ENCODE measurements at regions not wholly inside any gene's neighbourhood (a gene's known extent, or its start where the extent isn't known, plus 50 kb on each side); places are given as distances from the start of the nearest gene placed in this dataset.
A peak's percentile ranks its signal among the peaks of the same experiment; 100 is the strongest.
"Not testable (repeated sequence)": the region's sequence is repeated elsewhere in the genome, so short reads cannot be mapped to it uniquely, and the experiment has no call there.

DNA sequence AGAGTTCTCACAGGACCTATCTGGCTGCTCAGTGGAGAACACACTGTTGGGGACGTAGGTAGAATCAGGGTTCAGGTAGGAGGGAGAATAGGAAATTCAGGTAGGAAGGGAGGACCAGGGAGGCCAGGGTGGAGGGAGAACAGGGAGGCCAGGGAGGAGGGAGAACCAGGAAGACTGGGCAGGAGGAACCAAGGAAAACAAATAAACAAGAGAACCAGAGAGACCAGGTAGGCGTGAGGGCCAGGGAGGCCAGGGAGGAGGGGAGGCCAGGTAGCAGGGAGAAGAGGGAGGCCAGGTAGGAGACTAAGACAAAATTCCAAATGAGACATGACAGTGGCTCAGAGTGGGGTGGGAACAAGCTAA, 337.6 kb downstream of the EIPR1 start:
- peaks cover 0 to 7% (median 0%) of the 10 kb centered on the region in 3 donors for H3K4me1 Mint-ChIP-seq
- peaks cover 0 to 3% (median 0%) of the 10 kb centered on the region in 7 donors for H3K9me3 Mint-ChIP-seq
- H3K4me3 Mint-ChIP-seq = peak overlapping the region in 1 of 8 donors; percentile 45
- DNase-seq (no peak), ATAC-seq (ENCODE audit: low read depth in 2 of 2) (no peak)
- H3K27ac Mint-ChIP-seq = no peak overlapping the region
- no peaks in the 10 kb centered on the region for H3K36me3 Mint-ChIP-seq
- H3K27me3 Mint-ChIP-seq = peaks cover 0 to 21% (median 0%) of the 10 kb centered on the region in 3 donors

DNA sequence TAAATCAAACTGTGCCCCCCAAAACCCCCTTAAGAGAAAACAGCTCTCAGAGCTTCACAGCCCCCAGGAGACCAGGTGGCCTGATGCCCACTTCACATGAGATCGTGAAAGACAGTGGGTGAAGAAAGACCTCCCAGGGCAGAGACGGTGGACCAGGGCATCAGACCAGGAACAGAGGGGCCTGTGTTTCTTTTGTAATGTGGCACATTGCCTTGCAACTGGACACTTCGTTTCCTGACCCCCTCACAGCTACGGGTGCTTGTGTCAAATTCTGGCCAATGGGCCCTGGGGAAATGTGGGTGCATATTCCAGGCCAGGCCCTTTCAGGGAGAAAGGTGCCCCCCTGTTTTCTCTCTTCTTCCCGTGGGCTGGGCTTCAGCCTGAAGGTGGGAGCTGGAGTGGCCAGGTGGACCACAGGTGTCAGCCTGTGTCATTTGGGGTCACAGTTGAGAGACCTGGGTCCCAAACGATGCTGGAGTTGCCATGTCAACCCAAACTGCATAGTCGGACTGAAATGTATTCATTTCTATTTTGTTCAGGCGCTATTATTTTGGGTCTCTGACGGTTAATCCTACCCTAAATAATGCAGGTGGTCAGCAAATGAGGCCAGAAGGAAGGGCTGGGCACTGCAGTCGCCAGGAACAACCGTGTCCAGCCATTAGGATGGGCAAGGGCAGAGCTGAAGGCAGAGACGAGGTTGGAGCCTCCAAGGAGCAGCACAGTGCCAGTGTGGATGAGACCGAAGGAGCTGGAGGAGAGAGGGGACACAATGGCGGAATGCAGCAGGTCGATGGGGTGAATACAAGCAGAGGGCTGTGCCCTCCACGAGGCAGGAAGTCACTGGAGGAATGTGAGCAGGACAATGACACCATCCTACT, 338.2 kb downstream of the EIPR1 start:
- ATAC-seq (ENCODE audit: low read depth in 2 of 2) (no peak), DNase-seq (no peak)
- H3K36me3 Mint-ChIP-seq = no peaks in the 10 kb centered on the region
- H3K4me3 Mint-ChIP-seq = peak overlapping the region in 2 of 8 donors; percentile 45 to 76
- H3K27ac Mint-ChIP-seq = no peak overlapping the region
- H3K4me1 Mint-ChIP-seq = peaks cover 0 to 8% (median 0%) of the 10 kb centered on the region in 3 donors
- H3K27me3 Mint-ChIP-seq = peaks cover 0 to 22% (median 0%) of the 10 kb centered on the region in 3 donors
- peaks cover 0 to 3% (median 0%) of the 10 kb centered on the region in 7 donors for H3K9me3 Mint-ChIP-seq

DNA sequence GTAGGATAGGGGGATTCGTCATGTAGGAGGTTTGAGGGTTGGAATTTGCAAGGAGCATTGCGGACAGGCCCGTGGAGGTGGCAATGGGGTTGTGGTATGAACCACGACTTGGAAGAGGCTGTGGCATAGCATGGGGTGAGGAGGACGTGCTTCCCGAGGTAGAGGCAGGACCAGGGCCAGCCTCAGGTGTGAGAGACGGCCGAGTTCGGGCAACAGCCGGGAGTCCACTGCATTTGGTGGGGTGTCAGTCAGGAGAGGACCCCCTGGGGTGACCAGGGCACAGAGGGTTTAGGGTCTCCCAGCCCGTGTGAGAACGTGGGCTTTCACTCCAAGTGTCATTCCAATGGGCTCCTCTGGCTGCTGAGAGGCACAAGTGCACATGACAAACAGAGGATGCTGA, 339.0 kb downstream of the EIPR1 start:
- Mint-ChIP-seq H3K4me3 (no peak overlapping the region), H3K27ac (no peak overlapping the region), H3K4me1 (peaks cover 0 to 8% (median 0%) of the 10 kb centered on the region in 3 donors), H3K27me3 (peaks cover 0 to 22% (median 0%) of the 10 kb centered on the region in 3 donors), H3K36me3 (no peaks in the 10 kb centered on the region), H3K9me3 (peaks cover 0 to 3% (median 0%) of the 10 kb centered on the region in 7 donors)
- DNase-seq (no peak), ATAC-seq (ENCODE audit: low read depth in 2 of 2) (no peak)

DNA sequence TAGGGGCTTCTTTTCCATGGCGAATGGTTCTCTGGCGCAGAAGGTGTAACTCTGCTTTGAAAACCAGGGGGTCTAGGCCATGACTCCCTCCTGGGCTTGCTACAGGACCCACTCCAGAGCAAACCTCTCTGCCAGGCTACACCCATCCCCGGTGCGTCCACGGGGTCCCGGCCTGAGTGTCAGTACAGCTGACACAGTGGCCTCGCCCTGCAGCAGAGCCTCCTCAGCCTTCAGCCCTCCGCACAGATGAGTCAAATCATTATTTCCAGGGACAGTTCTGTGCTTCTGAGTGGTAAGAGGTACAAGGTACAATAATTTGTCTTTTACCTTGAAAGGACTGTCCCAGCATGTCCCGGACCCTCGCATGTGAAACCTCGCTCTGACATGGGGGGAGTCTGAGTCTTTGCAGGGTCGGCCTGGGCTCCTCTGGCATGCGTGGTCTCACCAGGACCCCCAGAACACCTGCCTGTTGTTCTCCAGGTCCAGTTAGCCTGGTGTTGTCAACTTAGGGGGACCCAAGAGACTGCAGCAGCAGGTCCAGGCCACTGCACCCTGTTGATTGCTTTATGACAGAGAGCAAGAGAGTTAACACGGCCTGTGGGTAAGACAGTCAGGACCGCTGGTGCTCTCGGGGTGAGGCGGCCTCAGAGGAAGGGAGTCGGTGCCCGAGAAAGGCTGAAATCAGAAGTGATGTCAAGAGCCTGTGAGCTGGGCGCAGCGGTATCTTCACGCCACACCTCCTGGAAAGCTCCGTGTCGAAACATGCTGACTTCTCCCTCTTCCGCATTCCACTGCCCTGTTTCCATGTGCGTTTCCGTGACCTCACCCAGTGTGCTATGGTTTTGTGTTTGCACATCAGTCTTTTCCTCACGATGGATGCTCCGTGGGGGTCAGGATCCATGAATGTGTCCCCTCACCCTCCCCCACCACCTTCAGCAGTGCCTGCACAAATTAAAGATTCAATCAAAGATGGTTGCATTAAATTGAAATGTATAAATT, 340.1 kb downstream of the EIPR1 start:
- no peak for ATAC-seq (ENCODE audit: low read depth in 2 of 2)
- no peaks in the 10 kb centered on the region for H3K36me3 Mint-ChIP-seq
- H3K9me3 Mint-ChIP-seq = peaks cover 0 to 9% (median 4%) of the 10 kb centered on the region in 7 donors
- no peak for DNase-seq
- H3K27ac Mint-ChIP-seq = no peak overlapping the region
- peaks cover 0 to 4% (median 0%) of the 10 kb centered on the region in 3 donors for H3K4me1 Mint-ChIP-seq
- H3K4me3 Mint-ChIP-seq = no peak overlapping the region
- peaks cover 0 to 22% (median 0%) of the 10 kb centered on the region in 3 donors for H3K27me3 Mint-ChIP-seq

DNA sequence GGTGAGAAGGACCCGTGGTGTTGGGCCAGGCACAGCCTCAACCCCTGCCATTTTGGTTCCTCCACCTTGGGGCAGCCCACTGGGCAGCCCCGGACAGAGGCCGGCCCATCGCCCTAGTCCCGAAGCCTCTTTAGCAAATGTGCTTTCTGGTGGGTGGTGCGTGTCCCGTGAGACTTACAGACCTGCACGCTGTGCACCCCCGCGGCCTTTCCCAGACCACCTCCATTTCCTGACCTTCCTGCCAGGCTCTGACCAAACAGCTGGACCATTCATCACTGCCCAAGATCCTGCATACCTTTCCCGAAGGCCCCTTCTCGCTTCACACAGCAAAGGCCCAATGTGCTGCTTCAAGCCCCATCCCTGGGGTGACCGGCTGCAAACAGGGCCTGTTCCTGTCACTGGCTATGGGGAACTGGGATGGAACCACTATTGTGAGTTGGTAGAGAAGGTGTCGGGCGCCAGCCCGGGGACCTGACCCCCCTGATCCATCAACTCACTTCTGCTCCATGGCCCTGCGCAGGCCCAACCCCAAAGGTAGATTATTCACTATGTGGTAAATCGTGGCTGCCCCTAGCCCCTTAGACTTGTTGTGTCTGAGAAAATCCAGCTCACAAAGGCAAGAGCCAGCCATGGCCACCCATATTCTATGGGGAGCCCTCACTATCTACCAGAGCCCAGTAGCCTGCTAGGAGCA, 341.0 kb downstream of the EIPR1 start:
- H3K27ac Mint-ChIP-seq = no peak overlapping the region

DNA sequence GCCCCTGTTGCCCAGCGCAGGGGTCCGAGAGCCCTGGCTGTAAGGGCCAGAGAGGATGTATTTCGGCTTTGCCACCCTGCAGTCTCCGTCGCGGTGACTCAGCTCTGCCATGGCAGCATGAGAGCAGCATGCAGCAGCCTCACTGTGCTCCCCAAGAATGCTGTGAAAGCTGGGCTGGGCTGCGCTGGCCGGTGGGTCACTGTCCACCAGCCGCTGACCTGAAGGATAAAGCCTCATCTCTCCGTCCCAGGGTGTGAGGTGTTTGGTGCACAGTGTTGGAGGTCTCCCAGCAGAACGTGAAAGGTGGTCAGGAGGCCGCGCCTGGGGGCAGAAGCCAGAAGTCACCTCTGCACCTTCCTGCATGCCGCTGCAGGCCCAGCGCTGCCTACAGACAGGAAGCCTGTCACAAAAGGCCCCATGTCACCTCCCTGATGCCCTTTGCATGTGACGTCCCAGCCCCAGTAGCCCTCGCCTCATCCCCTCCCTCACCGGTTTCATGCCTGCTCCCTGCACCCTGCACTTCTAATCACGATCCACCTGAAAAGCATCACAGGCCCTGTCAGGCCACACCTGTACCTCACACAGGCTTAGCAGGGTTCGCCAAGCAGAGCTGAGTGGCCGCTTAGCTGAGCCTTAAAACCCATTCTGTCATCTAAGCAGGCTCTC, 342.1 kb downstream of the EIPR1 start:
- ATAC-seq (ENCODE audit: low read depth in 2 of 2) (no peak), DNase-seq (no peak)
- peaks cover 0 to 22% (median 0%) of the 10 kb centered on the region in 3 donors for H3K27me3 Mint-ChIP-seq
- peaks cover 0 to 17% (median 12%) of the 10 kb centered on the region in 7 donors for H3K9me3 Mint-ChIP-seq
- peak overlapping the region in 1 of 6 donors; percentile 34 for H3K27ac Mint-ChIP-seq
- H3K4me3 Mint-ChIP-seq = peak overlapping the region in 1 of 8 donors; percentile 15
- no peaks in the 10 kb centered on the region for H3K36me3 Mint-ChIP-seq
- peaks cover 0 to 4% (median 0%) of the 10 kb centered on the region in 3 donors for H3K4me1 Mint-ChIP-seq

More for the DNA sequence above, 341.0 kb downstream of the EIPR1 start:
- no peak for DNase-seq
- peaks cover 0 to 14% (median 5%) of the 10 kb centered on the region in 7 donors for H3K9me3 Mint-ChIP-seq
- ATAC-seq (ENCODE audit: low read depth in 2 of 2) = no peak
- peaks cover 0 to 4% (median 0%) of the 10 kb centered on the region in 3 donors for H3K4me1 Mint-ChIP-seq
- no peaks in the 10 kb centered on the region for H3K36me3 Mint-ChIP-seq
- H3K4me3 Mint-ChIP-seq = no peak overlapping the region
- peaks cover 0 to 22% (median 0%) of the 10 kb centered on the region in 3 donors for H3K27me3 Mint-ChIP-seq

DNA sequence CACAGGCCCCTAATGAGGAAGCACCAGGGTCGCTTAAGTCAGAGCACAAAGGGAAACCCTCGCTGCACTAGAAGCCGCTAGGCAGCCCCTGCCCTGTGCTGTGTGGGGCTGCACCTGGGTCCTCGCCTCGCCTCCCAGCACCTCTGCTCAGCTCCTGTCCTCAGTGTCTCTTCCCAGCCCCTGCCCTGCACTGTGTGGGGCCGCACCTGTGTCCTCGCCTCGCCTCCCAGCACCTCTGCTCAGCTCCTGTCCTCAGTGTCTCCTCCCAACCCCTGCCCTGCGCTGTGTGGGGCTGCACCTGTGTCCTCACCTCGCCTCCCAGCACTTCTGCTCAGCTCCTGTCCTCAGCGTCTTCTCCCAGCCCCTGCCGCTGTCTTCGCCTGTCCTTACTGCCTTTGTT, 342.8 kb downstream of the EIPR1 start:
- Mint-ChIP-seq H3K27ac (peak overlapping the region in 1 of 6 donors; percentile 5), H3K27me3 (peaks cover 0 to 19% (median 0%) of the 10 kb centered on the region in 3 donors), H3K4me1 (peaks cover 0 to 4% (median 0%) of the 10 kb centered on the region in 3 donors), H3K9me3 (peaks cover 0 to 22% (median 12%) of the 10 kb centered on the region in 7 donors), H3K36me3 (no peaks in the 10 kb centered on the region), H3K4me3 (no peak overlapping the region)
- DNase-seq = no peak
- ATAC-seq (ENCODE audit: low read depth in 2 of 2) = no peak

DNA sequence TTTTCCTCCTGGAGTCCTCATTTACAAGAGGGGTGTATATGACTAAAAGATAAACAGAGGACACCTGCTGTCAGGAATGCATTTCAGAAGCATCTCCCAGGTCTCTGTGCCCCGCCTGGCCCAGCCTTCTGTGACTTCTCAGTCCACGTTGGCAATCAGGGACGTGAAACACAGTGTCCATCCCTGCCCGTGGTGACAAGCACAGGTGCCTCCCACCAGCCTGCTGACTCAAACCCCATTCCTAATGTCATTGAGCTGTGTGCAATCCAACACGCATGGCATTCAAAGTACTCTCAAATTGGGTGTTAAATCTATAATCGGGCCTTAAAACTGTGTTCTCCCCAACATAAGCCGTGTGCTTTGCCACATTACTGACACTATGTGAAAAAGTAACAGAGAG, 343.2 kb downstream of the EIPR1 start:
- H3K27me3 Mint-ChIP-seq = peaks cover 0 to 14% (median 0%) of the 10 kb centered on the region in 3 donors

DNA sequence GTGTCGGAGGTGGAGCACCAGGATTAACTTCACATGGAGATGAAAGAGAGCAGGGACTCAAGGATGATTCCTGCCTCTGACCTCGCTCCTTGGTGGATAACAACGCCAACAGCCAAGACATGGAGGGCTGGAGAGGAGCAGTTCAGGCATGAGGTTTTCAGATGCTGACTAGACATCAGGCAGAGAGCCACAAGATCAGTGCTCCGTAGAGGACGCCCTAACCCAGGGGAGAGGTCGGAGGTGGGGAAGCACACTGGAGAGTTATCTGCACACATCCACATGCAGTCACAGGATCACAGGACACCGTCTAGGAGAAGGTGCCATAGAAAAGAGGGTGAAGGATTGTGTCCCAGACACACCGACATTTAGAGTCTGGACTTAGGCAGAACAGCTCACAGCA, 344.3 kb downstream of the EIPR1 start:
- peaks cover 0 to 25% (median 12%) of the 10 kb centered on the region in 7 donors for H3K9me3 Mint-ChIP-seq
- no peaks in the 10 kb centered on the region for H3K36me3 Mint-ChIP-seq
- H3K4me1 Mint-ChIP-seq = peaks cover 0 to 4% (median 0%) of the 10 kb centered on the region in 3 donors
- ATAC-seq (ENCODE audit: low read depth in 2 of 2) (no peak), DNase-seq (no peak)
- peak overlapping the region in 1 of 8 donors; percentile 47 for H3K4me3 Mint-ChIP-seq
- peaks cover 0 to 8% (median 0%) of the 10 kb centered on the region in 3 donors for H3K27me3 Mint-ChIP-seq
- no peak overlapping the region for H3K27ac Mint-ChIP-seq

More for the DNA sequence above, 343.2 kb downstream of the EIPR1 start:
- H3K4me1 Mint-ChIP-seq = peaks cover 0 to 4% (median 0%) of the 10 kb centered on the region in 3 donors
- ATAC-seq (ENCODE audit: low read depth in 2 of 2) (no peak), DNase-seq (no peak)
- H3K9me3 Mint-ChIP-seq = peaks cover 0 to 25% (median 12%) of the 10 kb centered on the region in 7 donors
- H3K36me3 Mint-ChIP-seq = no peaks in the 10 kb centered on the region
- no peak overlapping the region for H3K4me3 Mint-ChIP-seq
- no peak overlapping the region for H3K27ac Mint-ChIP-seq

DNA sequence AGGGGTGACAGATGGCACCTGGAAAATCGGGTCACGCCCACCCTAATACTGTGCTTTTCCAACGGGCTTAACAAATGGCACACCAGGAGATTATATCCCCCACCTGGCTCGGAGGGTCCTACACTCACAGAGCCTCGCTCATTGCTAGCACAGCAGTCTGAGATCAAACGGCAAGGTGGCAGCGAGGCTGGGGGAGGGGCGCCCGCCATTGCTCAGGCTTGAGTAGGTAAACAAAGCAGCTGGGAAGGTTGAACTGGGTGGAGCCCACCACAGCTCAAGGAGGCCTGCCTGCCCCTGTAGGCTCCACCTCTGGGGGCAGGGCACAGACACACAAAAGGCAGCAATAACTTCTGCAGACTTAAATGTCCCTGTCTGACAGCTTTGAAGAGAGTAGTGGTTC, 346.8 kb downstream of the EIPR1 start:
- not testable (repeated sequence) for H3K4me1 Mint-ChIP-seq; ATAC-seq (ENCODE audit: low read depth in 2 of 2); H3K4me3 Mint-ChIP-seq; H3K27ac Mint-ChIP-seq; DNase-seq; H3K36me3 Mint-ChIP-seq
- peaks cover 0 to 25% (median 16%) of the 10 kb centered on the region in 7 donors for H3K9me3 Mint-ChIP-seq
- H3K27me3 Mint-ChIP-seq = peaks cover 5 to 15% (median 7%) of the 10 kb centered on the region in 3 donors

DNA sequence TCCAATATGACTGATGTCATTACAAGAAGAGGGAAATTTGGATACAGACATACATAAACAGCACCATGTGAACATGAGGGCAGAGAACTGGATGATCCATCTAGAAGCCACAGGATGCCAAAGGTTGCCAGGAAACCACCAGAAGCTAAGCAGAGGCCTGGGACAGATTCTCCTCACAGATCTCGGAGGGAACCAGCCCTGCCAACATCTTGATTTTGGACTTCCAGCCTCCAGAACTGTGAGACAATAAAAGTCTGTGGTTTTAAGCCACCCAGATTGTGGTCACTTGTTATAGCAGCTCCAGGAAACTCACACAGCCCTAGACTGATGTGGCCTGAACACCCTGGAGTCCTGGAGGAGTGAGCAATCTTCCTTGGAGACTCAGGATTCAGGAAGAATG, 351.6 kb downstream of the EIPR1 start:
- peaks cover 0 to 14% (median 8%) of the 10 kb centered on the region in 7 donors for H3K9me3 Mint-ChIP-seq
- H3K36me3 Mint-ChIP-seq = peaks cover 0 to 20% of the 10 kb centered on the region in 2 donors
- no peak overlapping the region for H3K4me3 Mint-ChIP-seq
- DNase-seq (no peak), ATAC-seq (ENCODE audit: low read depth in 2 of 2) (no peak)
- H3K27ac Mint-ChIP-seq = no peak overlapping the region
- peaks cover 5 to 26% (median 25%) of the 10 kb centered on the region in 3 donors for H3K27me3 Mint-ChIP-seq
- H3K4me1 Mint-ChIP-seq = no peaks in the 10 kb centered on the region

DNA sequence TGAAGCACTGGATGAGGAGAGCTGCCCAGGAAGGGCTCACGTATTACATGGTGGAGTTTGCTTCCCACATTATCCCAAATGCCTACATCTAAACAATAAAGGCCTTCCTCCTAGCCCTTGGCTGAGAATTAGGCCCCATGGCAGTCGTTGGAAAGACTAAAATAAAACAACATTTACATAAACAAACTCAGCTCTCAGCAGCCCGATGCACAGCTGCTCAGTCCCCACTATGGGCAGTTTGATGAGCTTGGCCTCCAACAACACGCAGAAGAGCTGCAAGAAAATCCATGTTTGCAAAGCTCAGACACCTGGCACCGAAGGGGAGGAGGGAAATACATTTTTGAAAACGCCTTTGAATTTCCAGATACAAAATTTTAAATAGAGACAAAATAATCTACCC, 352.4 kb downstream of the EIPR1 start:
- Mint-ChIP-seq H3K36me3 (peaks cover 0 to 20% of the 10 kb centered on the region in 2 donors), H3K4me3 (no peak overlapping the region), H3K27me3 (peaks cover 5 to 26% (median 25%) of the 10 kb centered on the region in 3 donors), H3K9me3 (peaks cover 0 to 14% (median 7%) of the 10 kb centered on the region in 7 donors), H3K4me1 (no peaks in the 10 kb centered on the region), H3K27ac (no peak overlapping the region)
- DNase-seq (no peak), ATAC-seq (ENCODE audit: low read depth in 2 of 2) (no peak)
